Body of pancreas (tissue), 4 donors: ENCODE measurements at regions not wholly inside any gene's neighbourhood (a gene's known extent, or its start where the extent isn't known, plus 50 kb on each side); places are given as distances from the start of the nearest gene placed in this dataset.
"Not testable (repeated sequence)": the region's sequence is repeated elsewhere in the genome, so short reads cannot be mapped to it uniquely, and the experiment has no call there.

ENCODE experiments used
- ATAC-seq: fragments of 150-250 bp; one replicate; pipeline ENCODE4 v1.9.1; 2016
- DNase-seq, 4 donors: peaks; one replicate each; pipeline ENCODE4 v3.0.0-alpha.2; 2019
- H3K27ac ChIP-seq, 4 donors: fragments of 200-600 bp; sonication (generic); 1 replicate in 3 of 4; 2 replicates in 1 of 4; pipeline versions ENCODE4 v1.5.1 to v1.6.1; 2016 to 2019; ENCODE audit warnings: mild to moderate bottlenecking in 1 of 4, mixed read lengths in 1 of 4, moderate library complexity in 1 of 4
- H3K27me3 ChIP-seq, 2 donors: fragments of 200-600 bp; sonication (generic); one replicate each; pipeline ENCODE4 v1.6.0; 2016; ENCODE audit warnings: mild to moderate bottlenecking in 1 of 2
- H3K36me3 ChIP-seq, 2 donors: fragments of 200-600 bp; sonication (generic); replicated peaks in 1 of 2; 2 replicates each; pipeline ENCODE4 v1.5.1; 2016; ENCODE audit warnings: low read depth in 2 of 2; ENCODE audit not compliant: insufficient read depth in 1 of 2
- H3K4me1 ChIP-seq: fragments of 200-600 bp; sonication (generic); one replicate; pipeline ENCODE4 v1.6.0; 2016
- H3K4me3 ChIP-seq, 2 donors: fragments of 200-600 bp; sonication (generic); 1 replicate in 1 of 2; 2 replicates in 1 of 2; pipeline ENCODE4 v1.5.1; 2016 to 2019
- H3K9me3 ChIP-seq, 3 donors: fragments of 200-600 bp; sonication (generic); 1 replicate in 2 of 3; 2 replicates in 1 of 3; pipeline ENCODE4 v1.5.1; 2016
- POLR2A ChIP-seq, 3 donors: fragments of 450-650 bp; IDR thresholded peaks; one replicate each; pipeline ENCODE4 v1.6.1; 2016; ENCODE audit warnings: antibody characterized with exemption in 3 of 3, mild to moderate bottlenecking in 2 of 3
- WGBS, 2 donors: methylation state at CpG; one replicate each; pipeline ENCODE4 v1.1.5; 2017; 5-methylcytosine and 5-hydroxymethylcytosine counted together
- intact Hi-C: fragments of 100-400 bp; cut with DNase I; formaldehyde crosslinking; loops from one replicate; pipeline ENCODE4 v1.15.1; 2023
- TF ChIP-seq, protein P1 (sequence below), 7 experiments: fragments of 450-650 bp in 4 of 7; fragments of 200-600 bp in 3 of 7; sonication (generic) in 3 of 7; IDR thresholded peaks; one replicate each; pipeline ENCODE4 v1.5.1; 2016 to 2019; ENCODE audit warnings: antibody characterized with exemption in 7 of 7

DNA sequence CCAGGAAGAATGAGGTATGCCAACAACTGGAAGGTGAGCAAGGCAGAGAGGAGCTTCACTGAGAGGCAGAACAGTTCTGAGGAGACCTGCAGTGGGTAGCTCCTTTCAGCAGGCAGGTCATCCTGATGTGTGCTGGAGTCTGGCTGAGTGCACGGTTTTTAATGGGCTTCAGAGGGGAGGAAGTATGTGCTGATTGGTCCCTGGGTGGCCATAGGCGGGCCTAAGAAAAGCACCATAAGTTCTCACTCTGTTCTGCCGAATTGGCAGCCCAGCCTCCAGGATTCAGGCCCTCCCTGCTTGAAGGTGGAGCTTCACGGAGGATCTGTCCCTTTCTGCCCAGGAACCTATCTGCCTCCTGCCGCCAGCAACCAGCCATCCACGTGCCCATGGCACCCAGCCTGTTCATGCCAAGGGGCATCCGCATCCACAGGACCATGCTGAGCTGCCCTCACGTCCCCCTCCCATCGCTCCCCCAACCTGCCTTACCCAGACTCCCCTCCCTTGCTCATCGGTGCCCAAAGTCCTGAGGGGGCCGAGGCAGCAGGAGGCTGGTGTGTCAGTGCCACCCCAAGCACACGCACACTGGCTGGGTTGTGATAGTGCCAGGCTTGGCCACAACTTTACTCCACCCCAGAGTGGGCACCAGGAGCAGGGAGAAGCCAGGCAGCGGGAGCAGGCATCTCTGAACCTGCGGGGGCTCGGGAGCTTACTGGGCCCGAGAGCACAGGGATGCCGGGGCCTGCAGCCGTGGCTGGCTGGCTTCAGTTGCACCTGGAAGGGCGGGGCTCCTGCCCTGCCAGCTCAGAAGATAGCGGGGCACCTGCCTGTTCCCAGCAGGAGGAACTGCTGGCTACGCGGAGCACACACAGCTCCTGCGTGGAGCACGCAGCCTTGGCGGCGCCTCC lies 608.4 kb upstream of the FOXG1 start:
- DNase-seq (no peak), ATAC-seq (no peak)
- H3K4me1 ChIP-seq, result no peaks in the 10 kb centered on the region
- H3K9me3 ChIP-seq, result no peaks in the 10 kb centered on the region
- H3K27ac ChIP-seq, result no peak overlapping the region
- no peaks in the 10 kb centered on the region for H3K27me3 ChIP-seq
- intact Hi-C loops, result no loop called here
- H3K36me3 ChIP-seq, result no peaks in the 10 kb centered on the region
- 77 to 87% methylated on average over 23 to 26 of the region's 26 CpGs for WGBS, 2 donors
- H3K4me3 ChIP-seq, result no peak overlapping the region
- TF ChIP-seq POLR2A (IDR thresholded peaks at IDR 0.05), result no peak
- TF ChIP-seq, protein P1, sequence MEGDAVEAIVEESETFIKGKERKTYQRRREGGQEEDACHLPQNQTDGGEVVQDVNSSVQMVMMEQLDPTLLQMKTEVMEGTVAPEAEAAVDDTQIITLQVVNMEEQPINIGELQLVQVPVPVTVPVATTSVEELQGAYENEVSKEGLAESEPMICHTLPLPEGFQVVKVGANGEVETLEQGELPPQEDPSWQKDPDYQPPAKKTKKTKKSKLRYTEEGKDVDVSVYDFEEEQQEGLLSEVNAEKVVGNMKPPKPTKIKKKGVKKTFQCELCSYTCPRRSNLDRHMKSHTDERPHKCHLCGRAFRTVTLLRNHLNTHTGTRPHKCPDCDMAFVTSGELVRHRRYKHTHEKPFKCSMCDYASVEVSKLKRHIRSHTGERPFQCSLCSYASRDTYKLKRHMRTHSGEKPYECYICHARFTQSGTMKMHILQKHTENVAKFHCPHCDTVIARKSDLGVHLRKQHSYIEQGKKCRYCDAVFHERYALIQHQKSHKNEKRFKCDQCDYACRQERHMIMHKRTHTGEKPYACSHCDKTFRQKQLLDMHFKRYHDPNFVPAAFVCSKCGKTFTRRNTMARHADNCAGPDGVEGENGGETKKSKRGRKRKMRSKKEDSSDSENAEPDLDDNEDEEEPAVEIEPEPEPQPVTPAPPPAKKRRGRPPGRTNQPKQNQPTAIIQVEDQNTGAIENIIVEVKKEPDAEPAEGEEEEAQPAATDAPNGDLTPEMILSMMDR (IDR thresholded peaks at IDR 0.05), result no peak

GRCh38 chr14:28161040-28161439 lies 605.5 kb upstream of the FOXG1 start:
- Histone ChIP-seq H3K4me1 (no peaks in the 10 kb centered on the region), H3K9me3 (no peaks in the 10 kb centered on the region), H3K4me3 (no peak overlapping the region), H3K27ac (no peak overlapping the region), H3K36me3 (no peaks in the 10 kb centered on the region), H3K27me3 (no peaks in the 10 kb centered on the region)
- TF ChIP-seq, protein P1 (IDR thresholded peaks at IDR 0.05), result no peak
- TF ChIP-seq POLR2A (IDR thresholded peaks at IDR 0.05), result no peak
- intact Hi-C loops, result no loop called here
- DNase-seq (no peak), ATAC-seq (no peak)
- 59 to 63% methylated on average over 2 of the region's 2 CpGs for WGBS, 2 donors

- DNase-seq, result no peak
- ATAC-seq, result no peak
- TF ChIP-seq, protein P1 (IDR thresholded peaks at IDR 0.05), result no peak
- no peaks in the 10 kb centered on the region for H3K27me3 ChIP-seq
- H3K27ac ChIP-seq, result no peak overlapping the region
- intact Hi-C loops, result no loop called here
- H3K9me3 ChIP-seq, result no peaks in the 10 kb centered on the region
- no peaks in the 10 kb centered on the region for H3K36me3 ChIP-seq
- H3K4me3 ChIP-seq, result no peak overlapping the region
- H3K4me1 ChIP-seq, result no peaks in the 10 kb centered on the region
- WGBS, 2 donors, result 58 to 60% methylated on average over 2 of the region's 2 CpGs
Measured at GRCh38 chr14:28163233-28163632, 603.4 kb upstream of the FOXG1 start.

GRCh38 chr14:28163897-28164296 lies 602.7 kb upstream of the FOXG1 start:
- Histone ChIP-seq H3K27ac (no peak overlapping the region), H3K9me3 (no peaks in the 10 kb centered on the region), H3K4me1 (no peaks in the 10 kb centered on the region), H3K27me3 (no peaks in the 10 kb centered on the region), H3K4me3 (no peak overlapping the region), H3K36me3 (no peaks in the 10 kb centered on the region)
- TF ChIP-seq, protein P1 (IDR thresholded peaks at IDR 0.05), result no peak
- intact Hi-C loops, result no loop called here
- DNase-seq, result no peak
- WGBS, 2 donors, result 58 to 70% methylated on average over 2 of the region's 2 CpGs
- ATAC-seq, result no peak

GRCh38 chr14:28187902-28188830 lies 578.4 kb upstream of the FOXG1 start:
- H3K4me1 ChIP-seq, H3K9me3 ChIP-seq, DNase-seq, H3K27ac ChIP-seq, H3K27me3 ChIP-seq, intact Hi-C loops, ATAC-seq, H3K4me3 ChIP-seq, H3K36me3 ChIP-seq: not testable (repeated sequence)
- WGBS, 2 donors, result 80 to 88% methylated on average over 18 to 23 of the region's 29 CpGs
